NCI-H2196 treated with DMSO at 0.1 percent for 48 hours (cell line): ENCODE measurements at regions not wholly inside any gene's neighbourhood (a gene's known extent, or its start where the extent isn't known, plus 50 kb on each side); places are given as distances from the start of the nearest gene placed in this dataset.

Source experiments
- DNase-seq: peaks from one replicate; lab custom pipeline; 2025; ENCODE audit not compliant: unreplicated experiment; lab: John Stamatoyannopoulos, UW

- no peak for DNase-seq
Measured at GRCh38 chr4:124276461-124276860, 436.1 kb downstream of the ANKRD50 start.

- DNase-seq: no peak
Measured at GRCh38 chr4:124277691-124278090, 434.8 kb downstream of the ANKRD50 start.

GRCh38 chr4:124278477-124278876 is 434.1 kb downstream of the ANKRD50 start:
- DNase-seq: no peak

GRCh38 chr4:124279741-124280140 is 432.8 kb downstream of the ANKRD50 start:
- DNase-seq: no peak

- no peak for DNase-seq
Measured at GRCh38 chr4:124282301-124282898, 430.1 kb downstream of the ANKRD50 start.

GRCh38 chr4:124288706-124289486 is 423.6 kb downstream of the ANKRD50 start:
- no peak for DNase-seq

- DNase-seq: no peak
Measured at GRCh38 chr4:124290678-124291077, 421.9 kb downstream of the ANKRD50 start.

GRCh38 chr4:124295413-124295812 is 417.1 kb downstream of the ANKRD50 start:
- no peak for DNase-seq

GRCh38 chr4:124304941-124305340 is 407.6 kb downstream of the ANKRD50 start:
- DNase-seq: no peak

- no peak for DNase-seq
Measured at GRCh38 chr4:124306352-124306751, 406.2 kb downstream of the ANKRD50 start.

- DNase-seq: no peak
Measured at GRCh38 chr4:124307143-124307542, 405.4 kb downstream of the ANKRD50 start.

- DNase-seq: no peak
Measured at GRCh38 chr4:124318292-124318691, 394.2 kb downstream of the ANKRD50 start.

GRCh38 chr4:124321364-124321763 is 391.2 kb downstream of the ANKRD50 start:
- DNase-seq: no peak

- DNase-seq: no peak
Measured at GRCh38 chr4:124322234-124323065, 390.1 kb downstream of the ANKRD50 start.

- DNase-seq: no peak
Measured at GRCh38 chr4:124325690-124326089, 386.8 kb downstream of the ANKRD50 start.

- no peak for DNase-seq
Measured at GRCh38 chr4:124329134-124329533, 383.4 kb downstream of the ANKRD50 start.

- no peak for DNase-seq
Measured at GRCh38 chr4:124330045-124330444, 382.5 kb downstream of the ANKRD50 start.

- no peak for DNase-seq
Measured at GRCh38 chr4:124331781-124332180, 380.8 kb downstream of the ANKRD50 start.

GRCh38 chr4:124333466-124333865 is 379.1 kb downstream of the ANKRD50 start:
- no peak for DNase-seq

GRCh38 chr4:124334119-124334518 is 378.4 kb downstream of the ANKRD50 start:
- DNase-seq: no peak

- DNase-seq: no peak
Measured at GRCh38 chr4:124337874-124338273, 374.7 kb downstream of the ANKRD50 start.

GRCh38 chr4:124343661-124344171 is 368.8 kb downstream of the ANKRD50 start:
- no peak for DNase-seq
